ENCODE measurements at regions not wholly inside any gene's neighbourhood (a gene's known extent, or its start where the extent isn't known, plus 50 kb on each side); places are given as distances from the start of the nearest gene placed in this dataset.

DNA sequence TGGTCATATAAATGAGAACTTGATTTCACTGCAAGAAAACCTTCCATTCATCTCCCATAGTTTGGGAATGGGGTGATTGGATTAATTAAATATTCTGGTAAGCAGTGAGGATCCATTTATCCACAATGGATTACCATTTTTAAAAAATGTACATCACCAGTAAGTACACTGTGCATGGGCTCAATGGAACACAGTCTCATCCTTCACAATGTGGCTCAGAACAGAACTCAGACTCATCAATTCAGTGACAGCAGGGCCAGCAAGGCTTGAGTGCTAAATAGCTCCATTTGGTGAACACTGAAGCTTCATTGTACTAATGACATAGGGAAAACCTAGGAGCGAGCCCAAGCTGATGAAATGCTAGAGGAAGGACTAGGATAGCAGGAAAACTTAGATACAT, 223.8 kb downstream of the CMPK2 start:
- TF ChIP-seq, protein P1, sequence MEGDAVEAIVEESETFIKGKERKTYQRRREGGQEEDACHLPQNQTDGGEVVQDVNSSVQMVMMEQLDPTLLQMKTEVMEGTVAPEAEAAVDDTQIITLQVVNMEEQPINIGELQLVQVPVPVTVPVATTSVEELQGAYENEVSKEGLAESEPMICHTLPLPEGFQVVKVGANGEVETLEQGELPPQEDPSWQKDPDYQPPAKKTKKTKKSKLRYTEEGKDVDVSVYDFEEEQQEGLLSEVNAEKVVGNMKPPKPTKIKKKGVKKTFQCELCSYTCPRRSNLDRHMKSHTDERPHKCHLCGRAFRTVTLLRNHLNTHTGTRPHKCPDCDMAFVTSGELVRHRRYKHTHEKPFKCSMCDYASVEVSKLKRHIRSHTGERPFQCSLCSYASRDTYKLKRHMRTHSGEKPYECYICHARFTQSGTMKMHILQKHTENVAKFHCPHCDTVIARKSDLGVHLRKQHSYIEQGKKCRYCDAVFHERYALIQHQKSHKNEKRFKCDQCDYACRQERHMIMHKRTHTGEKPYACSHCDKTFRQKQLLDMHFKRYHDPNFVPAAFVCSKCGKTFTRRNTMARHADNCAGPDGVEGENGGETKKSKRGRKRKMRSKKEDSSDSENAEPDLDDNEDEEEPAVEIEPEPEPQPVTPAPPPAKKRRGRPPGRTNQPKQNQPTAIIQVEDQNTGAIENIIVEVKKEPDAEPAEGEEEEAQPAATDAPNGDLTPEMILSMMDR (IDR thresholded peaks at IDR 0.05) = no peak
- no peak for TF ChIP-seq POLR2A (IDR thresholded peaks at IDR 0.05)

All from esophagus squamous epithelium (tissue), 4 donors.